ENCODE measurements at regions not wholly inside any gene's neighbourhood (a gene's known extent, or its start where the extent isn't known, plus 50 kb on each side); places are given as distances from the start of the nearest gene placed in this dataset.

DNA sequence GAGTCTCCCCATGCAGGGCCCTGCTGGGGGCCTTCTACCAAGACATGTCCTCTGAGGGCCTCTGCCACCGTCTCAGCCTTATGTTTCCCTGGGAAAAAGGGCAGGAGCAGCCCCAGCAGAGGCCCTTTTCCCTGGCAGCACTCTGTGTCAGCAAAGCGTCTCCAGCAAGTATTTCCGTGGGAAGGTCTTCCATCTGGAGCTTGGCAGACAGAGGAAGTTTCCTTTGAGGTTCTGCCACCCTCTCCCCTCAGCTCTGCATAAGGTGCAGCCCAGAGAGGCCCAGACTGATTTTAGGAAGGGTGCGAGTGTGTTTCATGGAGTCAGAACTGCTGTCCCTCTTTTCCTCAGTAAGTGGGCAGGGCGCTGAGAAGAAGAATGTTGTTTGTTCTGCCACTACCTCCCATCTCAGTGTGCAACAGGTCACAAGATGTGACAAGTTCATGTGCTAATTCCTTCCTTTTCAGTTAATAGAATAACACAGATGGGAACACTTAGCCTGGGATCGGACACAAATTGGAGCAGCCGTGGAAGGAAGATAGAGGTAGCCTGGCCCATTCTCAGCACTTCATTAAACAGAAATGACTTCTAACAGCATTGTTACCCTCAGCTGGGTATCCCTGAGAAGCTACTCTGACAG is 784.4 kb downstream of the MAFB start:
- H3K27ac Mint-ChIP-seq = no peak overlapping the region
- 87% methylated on average over 3 of the region's 7 CpGs for WGBS (ENCODE audit: insufficient coverage)
- no peak overlapping the region for H3K4me3 Mint-ChIP-seq
- intact Hi-C loops (cut with micrococcal nuclease) = no loop called here
- peaks cover 0 to 4% (median 1%) of the 10 kb centered on the region in 7 donors for H3K9me3 Mint-ChIP-seq
- Histone ChIP-seq H3K79me2 (ENCODE audit: insufficient read depth, low read length) (no peaks in the 10 kb centered on the region), H4K20me1 (ENCODE audit: insufficient read depth, low read length) (no peaks in the 10 kb centered on the region), H3K4me1 (ENCODE audit: control insufficient read depth in 1 of 2, insufficient read depth in 2 of 2, low read length in 2 of 2) (no peaks in the 10 kb centered on the region), H3K27me3 (ENCODE audit: control insufficient read depth in 2 of 2, insufficient read depth in 2 of 2, low read length in 2 of 2) (no peaks in the 10 kb centered on the region), H3K4me3 (replicated peaks in 1 of 3; ENCODE audit: low read depth in 2 of 3, low read length in 3 of 3) (no peak overlapping the region), H2AFZ (ENCODE audit: insufficient read depth, low read depth, low read length, poor library complexity, severe bottlenecking) (no peak overlapping the region), H3K9me3 (replicated peaks in 1 of 2; ENCODE audit: control insufficient read depth in 1 of 2, insufficient read depth in 1 of 2, low read length in 2 of 2) (peaks cover 0 to 2% of the 10 kb centered on the region in 2 donors), H3K9ac (ENCODE audit: insufficient read depth, low read length, poor library complexity, severe bottlenecking) (no peak overlapping the region), H3K36me3 (replicated peaks in 1 of 2; ENCODE audit: control insufficient read depth in 1 of 2, insufficient read depth in 2 of 2, low read length in 2 of 2) (no peaks in the 10 kb centered on the region), H3K27ac (ENCODE audit: low read depth in 1 of 2, low read length in 2 of 2) (no peak overlapping the region), H3K4me2 (replicated peaks; ENCODE audit: extremely low read depth, low read length, poor library complexity, severe bottlenecking) (no peak overlapping the region)
- DNase-seq = no peak
- H3K27me3 Mint-ChIP-seq (ENCODE audit: low read depth in 3 of 3) = peaks cover 0 to 3% (median 3%) of the 10 kb centered on the region in 3 donors
- H3K36me3 Mint-ChIP-seq = no peaks in the 10 kb centered on the region
- H3K4me1 Mint-ChIP-seq = no peaks in the 10 kb centered on the region
- TF ChIP-seq, protein P1, sequence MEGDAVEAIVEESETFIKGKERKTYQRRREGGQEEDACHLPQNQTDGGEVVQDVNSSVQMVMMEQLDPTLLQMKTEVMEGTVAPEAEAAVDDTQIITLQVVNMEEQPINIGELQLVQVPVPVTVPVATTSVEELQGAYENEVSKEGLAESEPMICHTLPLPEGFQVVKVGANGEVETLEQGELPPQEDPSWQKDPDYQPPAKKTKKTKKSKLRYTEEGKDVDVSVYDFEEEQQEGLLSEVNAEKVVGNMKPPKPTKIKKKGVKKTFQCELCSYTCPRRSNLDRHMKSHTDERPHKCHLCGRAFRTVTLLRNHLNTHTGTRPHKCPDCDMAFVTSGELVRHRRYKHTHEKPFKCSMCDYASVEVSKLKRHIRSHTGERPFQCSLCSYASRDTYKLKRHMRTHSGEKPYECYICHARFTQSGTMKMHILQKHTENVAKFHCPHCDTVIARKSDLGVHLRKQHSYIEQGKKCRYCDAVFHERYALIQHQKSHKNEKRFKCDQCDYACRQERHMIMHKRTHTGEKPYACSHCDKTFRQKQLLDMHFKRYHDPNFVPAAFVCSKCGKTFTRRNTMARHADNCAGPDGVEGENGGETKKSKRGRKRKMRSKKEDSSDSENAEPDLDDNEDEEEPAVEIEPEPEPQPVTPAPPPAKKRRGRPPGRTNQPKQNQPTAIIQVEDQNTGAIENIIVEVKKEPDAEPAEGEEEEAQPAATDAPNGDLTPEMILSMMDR (IDR thresholded peaks at IDR 0.05) = no peak

- H3K27me3 ChIP-seq (ENCODE audit: control insufficient read depth in 2 of 2, insufficient read depth in 2 of 2, low read length in 2 of 2) = no peaks in the 10 kb centered on the region
- H3K79me2 ChIP-seq (ENCODE audit: insufficient read depth, low read length) = no peaks in the 10 kb centered on the region
- no peak overlapping the region for H3K9ac ChIP-seq (ENCODE audit: insufficient read depth, low read length, poor library complexity, severe bottlenecking)
- H3K4me1 ChIP-seq (ENCODE audit: control insufficient read depth in 1 of 2, insufficient read depth in 2 of 2, low read length in 2 of 2) = no peaks in the 10 kb centered on the region
- no peak overlapping the region for H2AFZ ChIP-seq (ENCODE audit: insufficient read depth, low read depth, low read length, poor library complexity, severe bottlenecking)
- WGBS (ENCODE audit: insufficient coverage) = 94% methylated on average over 6 of the region's 10 CpGs
- no peak overlapping the region for H3K4me3 ChIP-seq (replicated peaks in 1 of 3; ENCODE audit: low read depth in 2 of 3, low read length in 3 of 3)
- DNase-seq = no peak
- TF ChIP-seq, protein P1 (IDR thresholded peaks at IDR 0.05) = no peak
- peaks cover 0 to 3% (median 3%) of the 10 kb centered on the region in 3 donors for H3K27me3 Mint-ChIP-seq (ENCODE audit: low read depth in 3 of 3)
- no peak overlapping the region for H3K4me2 ChIP-seq (replicated peaks; ENCODE audit: extremely low read depth, low read length, poor library complexity, severe bottlenecking)
- H3K36me3 Mint-ChIP-seq = no peaks in the 10 kb centered on the region
- H3K4me3 Mint-ChIP-seq = no peak overlapping the region
- no peaks in the 10 kb centered on the region for H3K4me1 Mint-ChIP-seq
- no peak overlapping the region for H3K27ac Mint-ChIP-seq
- intact Hi-C loops (cut with micrococcal nuclease) = no loop called here
- no peaks in the 10 kb centered on the region for H3K36me3 ChIP-seq (replicated peaks in 1 of 2; ENCODE audit: control insufficient read depth in 1 of 2, insufficient read depth in 2 of 2, low read length in 2 of 2)
- H4K20me1 ChIP-seq (ENCODE audit: insufficient read depth, low read length) = no peaks in the 10 kb centered on the region
- peaks cover 0 to 2% of the 10 kb centered on the region in 2 donors for H3K9me3 ChIP-seq (replicated peaks in 1 of 2; ENCODE audit: control insufficient read depth in 1 of 2, insufficient read depth in 1 of 2, low read length in 2 of 2)
- peaks cover 0 to 2% (median 0%) of the 10 kb centered on the region in 7 donors for H3K9me3 Mint-ChIP-seq
- no peak overlapping the region for H3K27ac ChIP-seq (ENCODE audit: low read depth in 1 of 2, low read length in 2 of 2)
These were observed 785.1 kb downstream of the MAFB start for GRCh38 chr20:39903806-39904465.
